GM23338 (cell line): ENCODE measurements at regions not wholly inside any gene's neighbourhood (a gene's known extent, or its start where the extent isn't known, plus 50 kb on each side); places are given as distances from the start of the nearest gene placed in this dataset.

Experiments
- CREB1 ChIP-seq: fragments of 250-450 bp; sonication (Bioruptor Pico); IDR thresholded peaks from 2 replicates; pipeline ENCODE4 v1.5.0; 2020; ENCODE audit warnings: low read depth, mild to moderate bottlenecking, moderate library complexity
- CTCF ChIP-seq, 2 experiments: fragments of 200-600 bp in 1 of 2; sonication (generic) in 1 of 2; conservative IDR thresholded peaks; 2 replicates each; pipeline versions ENCODE4 v1.5.1 to v1.6.1; 2016 to 2017; ENCODE audit warnings: antibody characterized with exemption in 2 of 2, low read depth in 2 of 2, mild to moderate bottlenecking in 2 of 2, moderate library complexity in 1 of 2
- EZH2 ChIP-seq: fragments of 200-600 bp; sonication (generic); IDR thresholded peaks from one replicate; pipeline ENCODE4 v1.8.0; 2017; ENCODE audit warnings: antibody characterized with exemption, mild to moderate bottlenecking, low read depth; ENCODE audit not compliant: unreplicated experiment
- EZH2phosphoT487 ChIP-seq: fragments of 200-600 bp; sonication (generic); IDR thresholded peaks from one replicate; pipeline ENCODE4 v1.8.1; 2018; ENCODE audit warnings: antibody characterized with exemption; ENCODE audit not compliant: unreplicated experiment
- JUNB ChIP-seq: IDR thresholded peaks from one replicate; pipeline ENCODE4 v1.6.1; 2016; ENCODE audit warnings: antibody characterized with exemption; ENCODE audit not compliant: unreplicated experiment
- POLR2AphosphoS5 ChIP-seq: IDR thresholded peaks from 2 replicates; pipeline ENCODE4 v1.6.1; 2016; ENCODE audit warnings: antibody characterized with exemption, low read depth
- REST ChIP-seq: IDR thresholded peaks from one replicate; pipeline ENCODE4 v1.6.1; 2018; ENCODE audit warnings: antibody characterized with exemption; ENCODE audit not compliant: unreplicated experiment
- ZNF331 ChIP-seq: fragments of 250-450 bp; sonication (Bioruptor Pico); IDR thresholded peaks from 2 replicates; pipeline ENCODE4 v1.5.0; 2020; ENCODE audit warnings: low read depth, mild to moderate bottlenecking, moderate library complexity
- ZNF462 ChIP-seq: fragments of 250-450 bp; sonication (Bioruptor Pico); IDR thresholded peaks from 2 replicates; pipeline ENCODE4 v1.5.0; 2020; ENCODE audit warnings: mild to moderate bottlenecking, moderate library complexity

GRCh38 chr12:84636801-84637290 lies 275.8 kb downstream of the SLC6A15 start (continued):
- TF ChIP-seq ZNF462 (CRISPR knock-in tag) (no peak), CREB1 (CRISPR knock-in tag) (no peak), EZH2 (no peak), POLR2AphosphoS5 (no peak), REST (no peak), ZNF331 (CRISPR knock-in tag) (no peak), JUNB (no peak), CTCF (conservative IDR thresholded peaks at IDR 0.05; ENCODE audit: low read depth in 2 of 2) (no peak), EZH2phosphoT487 (no peak)
